Type B pancreatic cell (in vitro differentiated cells): ENCODE measurements at regions not wholly inside any gene's neighbourhood (a gene's known extent, or its start where the extent isn't known, plus 50 kb on each side); places are given as distances from the start of the nearest gene placed in this dataset.

Experiments
- DNase-seq: peaks from one replicate; pipeline ENCODE4 v3.0.0; 2021; ENCODE audit warnings: mixed read lengths; ENCODE audit not compliant: unreplicated experiment; ENCODE audit errors: extremely low spot score
- H3K27ac Mint-ChIP-seq: 2 replicates; pipeline ENCODE4 v1.8.0; 2021; ENCODE audit warnings: mild to moderate bottlenecking, mixed read lengths
- H3K27me3 Mint-ChIP-seq: 2 replicates; pipeline ENCODE4 v1.8.0; 2021; ENCODE audit warnings: mixed read lengths
- H3K36me3 Mint-ChIP-seq: 2 replicates; pipeline ENCODE4 v1.8.0; 2021; ENCODE audit warnings: mixed read lengths
- H3K4me1 Mint-ChIP-seq: one replicate; pipeline ENCODE4 v1.8.0; 2021; ENCODE audit warnings: mixed read lengths; ENCODE audit not compliant: unreplicated experiment
- H3K4me3 Mint-ChIP-seq: 2 replicates; pipeline ENCODE4 v1.8.0; 2021; ENCODE audit warnings: mild to moderate bottlenecking, mixed read lengths
- H3K9me3 Mint-ChIP-seq: 2 replicates; pipeline ENCODE4 v1.8.0; 2021; ENCODE audit warnings: mixed read lengths
- TF ChIP-seq, protein P1 (sequence below): fragments of 200-600 bp; sonication (generic); conservative IDR thresholded peaks from 2 replicates; pipeline ENCODE4 v1.5.0; 2021; ENCODE audit warnings: antibody characterized with exemption, mild to moderate bottlenecking

DNA sequence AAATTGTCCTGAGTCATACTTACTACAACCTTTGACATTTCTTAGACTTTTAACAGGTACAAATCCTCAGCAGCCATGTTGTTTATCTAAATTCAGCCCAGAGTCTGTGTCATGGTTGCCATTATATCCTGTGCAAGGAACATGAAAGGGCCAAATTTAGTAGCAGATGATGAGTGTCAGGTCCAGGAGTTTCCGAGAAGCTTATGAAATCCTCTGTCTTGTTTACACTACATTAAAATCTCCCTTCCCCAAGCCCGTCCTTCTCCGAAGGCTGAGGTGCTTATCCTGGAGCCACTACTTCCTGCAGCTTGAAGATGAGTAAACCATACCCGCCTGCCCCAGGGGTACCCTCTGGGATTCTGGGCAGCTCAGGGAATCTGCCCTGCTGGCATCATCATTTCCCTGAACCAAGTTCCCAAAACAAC lies 102.6 kb upstream of the SERP2 start:
- peaks cover 30% of the 10 kb centered on the region for H3K4me1 Mint-ChIP-seq
- H3K27ac Mint-ChIP-seq: no peak overlapping the region
- peaks cover 5% of the 10 kb centered on the region for H3K9me3 Mint-ChIP-seq
- TF ChIP-seq, protein P1, sequence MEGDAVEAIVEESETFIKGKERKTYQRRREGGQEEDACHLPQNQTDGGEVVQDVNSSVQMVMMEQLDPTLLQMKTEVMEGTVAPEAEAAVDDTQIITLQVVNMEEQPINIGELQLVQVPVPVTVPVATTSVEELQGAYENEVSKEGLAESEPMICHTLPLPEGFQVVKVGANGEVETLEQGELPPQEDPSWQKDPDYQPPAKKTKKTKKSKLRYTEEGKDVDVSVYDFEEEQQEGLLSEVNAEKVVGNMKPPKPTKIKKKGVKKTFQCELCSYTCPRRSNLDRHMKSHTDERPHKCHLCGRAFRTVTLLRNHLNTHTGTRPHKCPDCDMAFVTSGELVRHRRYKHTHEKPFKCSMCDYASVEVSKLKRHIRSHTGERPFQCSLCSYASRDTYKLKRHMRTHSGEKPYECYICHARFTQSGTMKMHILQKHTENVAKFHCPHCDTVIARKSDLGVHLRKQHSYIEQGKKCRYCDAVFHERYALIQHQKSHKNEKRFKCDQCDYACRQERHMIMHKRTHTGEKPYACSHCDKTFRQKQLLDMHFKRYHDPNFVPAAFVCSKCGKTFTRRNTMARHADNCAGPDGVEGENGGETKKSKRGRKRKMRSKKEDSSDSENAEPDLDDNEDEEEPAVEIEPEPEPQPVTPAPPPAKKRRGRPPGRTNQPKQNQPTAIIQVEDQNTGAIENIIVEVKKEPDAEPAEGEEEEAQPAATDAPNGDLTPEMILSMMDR: no peak
- H3K27me3 Mint-ChIP-seq: peaks cover 8% of the 10 kb centered on the region
- no peaks in the 10 kb centered on the region for H3K36me3 Mint-ChIP-seq
- no peak overlapping the region for H3K4me3 Mint-ChIP-seq
- no peak for DNase-seq

DNA sequence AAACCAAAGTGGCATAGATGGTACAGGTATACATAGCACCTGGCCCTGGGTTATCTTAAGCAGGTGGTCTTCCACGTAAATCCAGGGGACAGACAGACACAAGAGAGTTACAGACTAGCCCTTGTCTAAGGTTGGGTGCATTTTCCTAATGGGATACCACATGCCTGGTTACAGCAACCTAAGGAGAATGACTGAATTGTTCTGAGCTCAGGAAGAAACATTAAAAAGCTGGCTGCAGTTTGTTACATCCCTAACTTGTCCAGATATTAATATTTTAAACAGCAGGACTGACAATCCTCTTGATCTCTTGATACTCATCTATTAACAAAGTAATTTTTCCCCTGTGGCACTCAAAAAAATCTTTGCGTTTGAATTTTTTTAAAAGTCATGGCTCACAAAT lies 102.2 kb upstream of the SERP2 start:
- H3K4me1 Mint-ChIP-seq: peaks cover 30% of the 10 kb centered on the region
- no peak overlapping the region for H3K27ac Mint-ChIP-seq
- TF ChIP-seq, protein P1: no peak
- H3K27me3 Mint-ChIP-seq: peaks cover 8% of the 10 kb centered on the region
- no peak for DNase-seq
- H3K4me3 Mint-ChIP-seq: no peak overlapping the region
- H3K36me3 Mint-ChIP-seq: no peaks in the 10 kb centered on the region
- H3K9me3 Mint-ChIP-seq: peaks cover 5% of the 10 kb centered on the region

DNA sequence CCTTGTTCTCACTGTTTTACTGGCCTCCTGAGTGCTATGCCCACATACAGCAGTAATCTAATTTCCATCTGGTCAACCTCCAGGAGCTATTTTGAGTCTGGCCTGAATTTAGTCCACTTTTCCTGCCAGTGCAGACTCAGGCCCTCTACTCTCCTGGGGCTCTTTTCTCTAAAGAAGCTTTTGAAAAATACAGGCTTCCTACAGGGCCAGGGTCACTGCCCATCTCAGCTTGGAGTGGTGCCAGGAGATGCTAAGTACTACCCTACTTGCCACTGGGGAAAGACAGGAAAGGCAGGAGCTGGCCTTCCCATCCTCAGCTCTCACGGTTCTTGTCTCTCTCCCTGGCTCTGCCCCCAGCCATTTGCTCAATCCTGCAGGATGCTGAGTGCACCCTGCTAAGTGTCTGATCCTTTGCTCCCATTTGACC lies 101.7 kb upstream of the SERP2 start:
- H3K27me3 Mint-ChIP-seq: peaks cover 10% of the 10 kb centered on the region
- TF ChIP-seq, protein P1: no peak
- peaks cover 5% of the 10 kb centered on the region for H3K9me3 Mint-ChIP-seq
- peaks cover 30% of the 10 kb centered on the region for H3K4me1 Mint-ChIP-seq
- no peaks in the 10 kb centered on the region for H3K36me3 Mint-ChIP-seq
- no peak overlapping the region for H3K27ac Mint-ChIP-seq
- H3K4me3 Mint-ChIP-seq: no peak overlapping the region
- DNase-seq: no peak

DNA sequence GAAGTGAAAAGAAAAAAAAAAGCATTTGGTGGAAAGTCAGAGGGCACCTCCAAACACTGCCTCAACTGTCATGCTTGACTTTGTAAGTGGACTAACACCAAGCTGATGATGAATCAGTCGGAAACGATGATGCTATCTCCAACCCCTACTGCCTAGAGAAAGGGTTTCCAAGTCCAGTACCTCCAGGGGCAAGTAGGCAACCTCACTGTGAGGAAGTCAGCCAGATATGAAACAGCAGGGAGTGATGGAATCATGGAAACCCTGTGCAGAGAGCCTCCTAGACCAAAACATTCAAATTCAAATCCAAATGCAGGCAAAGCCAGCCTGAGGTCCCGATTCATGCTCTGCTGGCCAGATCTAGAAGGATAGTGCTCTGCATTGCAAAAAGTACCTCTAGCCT lies 100.9 kb upstream of the SERP2 start:
- peaks cover 10% of the 10 kb centered on the region for H3K27me3 Mint-ChIP-seq
- peaks cover 5% of the 10 kb centered on the region for H3K9me3 Mint-ChIP-seq
- H3K27ac Mint-ChIP-seq: no peak overlapping the region
- no peaks in the 10 kb centered on the region for H3K36me3 Mint-ChIP-seq
- H3K4me1 Mint-ChIP-seq: peaks cover 29% of the 10 kb centered on the region
- no peak overlapping the region for H3K4me3 Mint-ChIP-seq
- no peak for DNase-seq
- TF ChIP-seq, protein P1: no peak

DNA sequence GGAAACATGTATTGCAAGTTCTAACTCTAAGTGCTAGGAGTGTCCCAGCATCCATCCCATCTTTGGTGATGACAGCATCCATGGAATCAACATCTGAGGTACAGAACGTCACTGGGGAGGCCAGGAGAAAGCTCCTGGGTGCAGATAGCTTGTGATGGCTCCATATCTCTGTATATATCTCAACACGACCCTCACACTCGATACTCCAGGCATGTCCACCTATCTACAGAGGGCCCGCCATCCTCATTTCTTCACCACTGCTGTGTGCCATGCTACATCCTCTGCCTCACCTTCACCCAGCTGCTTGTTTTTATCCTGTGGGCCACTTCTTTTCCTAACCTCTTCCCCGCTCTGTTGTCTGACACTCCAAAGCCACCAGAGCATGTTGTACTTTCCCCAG lies 100.4 kb upstream of the SERP2 start:
- H3K4me1 Mint-ChIP-seq: peaks cover 24% of the 10 kb centered on the region
- TF ChIP-seq, protein P1: no peak
- peaks cover 6% of the 10 kb centered on the region for H3K27me3 Mint-ChIP-seq
- H3K4me3 Mint-ChIP-seq: no peak overlapping the region
- peaks cover under 1% of the 10 kb centered on the region for H3K9me3 Mint-ChIP-seq
- H3K27ac Mint-ChIP-seq: no peak overlapping the region
- H3K36me3 Mint-ChIP-seq: no peaks in the 10 kb centered on the region
- no peak for DNase-seq
